DND-41 (cell line): ENCODE measurements at regions not wholly inside any gene's neighbourhood (a gene's known extent, or its start where the extent isn't known, plus 50 kb on each side); places are given as distances from the start of the nearest gene placed in this dataset.

ENCODE experiments used
- ATAC-seq: fragments of 200-7000 bp; cut with Tn5 transposase; 3 replicates; pipeline ENCODE4 v1.9.1; 2021; ENCODE audit warnings: low read depth; ENCODE audit not compliant: insufficient read depth
- DNase-seq: peaks from one replicate; pipeline ENCODE4 v3.0.0-alpha.2; 2020
- H2AFZ ChIP-seq: 2 replicates; pipeline ENCODE4 v1.6.0; 2012; ENCODE audit warnings: low read depth, low read length
- H3K27ac ChIP-seq: 2 replicates; pipeline ENCODE4 v1.5.1; 2012; ENCODE audit warnings: low read length, inconsistent platforms
- H3K27me3 ChIP-seq: fragments of 200-600 bp; sonication (generic); 2 replicates; pipeline ENCODE4 v1.6.0; 2012; ENCODE audit warnings: low read length, mild to moderate bottlenecking, inconsistent platforms; ENCODE audit not compliant: insufficient read depth, poor library complexity
- H3K36me3 ChIP-seq: 2 replicates; pipeline ENCODE4 v1.5.1; 2012; ENCODE audit warnings: low read length, inconsistent platforms; ENCODE audit not compliant: insufficient read depth
- H3K4me1 ChIP-seq: 2 replicates; pipeline ENCODE4 v1.5.1; 2012; ENCODE audit warnings: mild to moderate bottlenecking, low read length; ENCODE audit not compliant: insufficient read depth
- H3K4me2 ChIP-seq: 2 replicates; pipeline ENCODE4 v1.6.0; 2012; ENCODE audit warnings: mild to moderate bottlenecking, moderate library complexity, low read length, inconsistent platforms; ENCODE audit not compliant: insufficient read depth
- H3K4me3 ChIP-seq, 2 experiments: fragments of 200-600 bp in 1 of 2; shearing (Covaris generic) in 1 of 2; 2 replicates each; pipeline ENCODE4 v1.5.1; 2012 to 2016; ENCODE audit warnings: inconsistent platforms in 2 of 2, low read length in 2 of 2, mild to moderate bottlenecking in 2 of 2, low read depth in 1 of 2, moderate library complexity in 1 of 2
- H3K79me2 ChIP-seq: 2 replicates; pipeline ENCODE4 v1.6.0; 2012; ENCODE audit warnings: low read length, inconsistent platforms; ENCODE audit not compliant: insufficient read depth
- H3K9ac ChIP-seq: 2 replicates; pipeline ENCODE4 v1.6.0; 2012; ENCODE audit warnings: low read depth, mild to moderate bottlenecking, inconsistent platforms, low read length, moderate library complexity
- H3K9me3 ChIP-seq: 2 replicates; pipeline ENCODE4 v1.5.1; 2012; ENCODE audit warnings: low read length, moderate library complexity, mild to moderate bottlenecking, inconsistent platforms; ENCODE audit not compliant: insufficient read depth, severe bottlenecking
- H4K20me1 ChIP-seq: 2 replicates; pipeline ENCODE4 v1.6.0; 2012; ENCODE audit warnings: low read length; ENCODE audit not compliant: insufficient read depth
- CTCF ChIP-seq: IDR thresholded peaks from 2 replicates; pipeline ENCODE4 v1.5.1; 2012; ENCODE audit warnings: borderline replicate concordance, low read length, moderate library complexity, mild to moderate bottlenecking; ENCODE audit not compliant: poor library complexity, severe bottlenecking; ENCODE audit errors: extremely low read depth
- EZH2 ChIP-seq: IDR thresholded peaks from 3 replicates; pipeline ENCODE4 v1.6.1; 2012; ENCODE audit warnings: borderline replicate concordance, low read depth, mild to moderate bottlenecking, moderate library complexity, low read length, inconsistent platforms; ENCODE audit not compliant: severe bottlenecking

- DNase-seq (no peak), ATAC-seq (no peak)
- no peak overlapping the region for H2AFZ ChIP-seq
- H3K36me3 ChIP-seq: no peaks in the 10 kb centered on the region
- no peak overlapping the region for H3K4me3 ChIP-seq
- H3K4me1 ChIP-seq: no peaks in the 10 kb centered on the region
- no peak for TF ChIP-seq EZH2
- TF ChIP-seq CTCF: no peak
- no peak overlapping the region for H3K4me2 ChIP-seq
- H4K20me1 ChIP-seq: no peaks in the 10 kb centered on the region
- H3K27ac ChIP-seq: no peak overlapping the region
- no peaks in the 10 kb centered on the region for H3K79me2 ChIP-seq
- no peaks in the 10 kb centered on the region for H3K9me3 ChIP-seq
- H3K9ac ChIP-seq: no peak overlapping the region
- H3K27me3 ChIP-seq: no peaks in the 10 kb centered on the region
Measured at GRCh38 chr18:39600894-39601293, 2035.3 kb upstream of the CELF4 start.

GRCh38 chr18:39599251-39599650 lies 2033.7 kb upstream of the CELF4 start:
- TF ChIP-seq CTCF (no peak), EZH2 (no peak)
- no peaks in the 10 kb centered on the region for H3K27me3 ChIP-seq
- H3K4me1 ChIP-seq: no peaks in the 10 kb centered on the region

GRCh38 chr18:39596891-39597290 lies 2031.3 kb upstream of the CELF4 start:
- Histone ChIP-seq H3K36me3 (no peaks in the 10 kb centered on the region), H3K4me2 (no peak overlapping the region), H3K9ac (no peak overlapping the region), H2AFZ (no peak overlapping the region), H3K27me3 (no peaks in the 10 kb centered on the region), H3K27ac (no peak overlapping the region), H3K4me1 (no peaks in the 10 kb centered on the region), H3K9me3 (no peaks in the 10 kb centered on the region), H4K20me1 (no peaks in the 10 kb centered on the region), H3K4me3 (no peak overlapping the region), H3K79me2 (no peaks in the 10 kb centered on the region)
- DNase-seq (no peak), ATAC-seq (no peak)
- TF ChIP-seq EZH2 (no peak), CTCF (no peak)

More at GRCh38 chr18:39599251-39599650, 2033.7 kb upstream of the CELF4 start:
- H3K79me2 ChIP-seq: no peaks in the 10 kb centered on the region
- no peak overlapping the region for H2AFZ ChIP-seq
- H3K27ac ChIP-seq: no peak overlapping the region
- DNase-seq: no peak
- H3K4me3 ChIP-seq: no peak overlapping the region
- H3K9ac ChIP-seq: no peak overlapping the region
- H4K20me1 ChIP-seq: no peaks in the 10 kb centered on the region
- no peak overlapping the region for H3K4me2 ChIP-seq
- H3K36me3 ChIP-seq: no peaks in the 10 kb centered on the region
- no peak for ATAC-seq
- no peaks in the 10 kb centered on the region for H3K9me3 ChIP-seq

- DNase-seq: no peak
- H3K4me3 ChIP-seq: no peak overlapping the region
- H3K27ac ChIP-seq: no peak overlapping the region
- H3K4me2 ChIP-seq: no peak overlapping the region
- no peaks in the 10 kb centered on the region for H3K27me3 ChIP-seq
- no peaks in the 10 kb centered on the region for H3K79me2 ChIP-seq
- no peaks in the 10 kb centered on the region for H3K36me3 ChIP-seq
- H4K20me1 ChIP-seq: no peaks in the 10 kb centered on the region
- no peak overlapping the region for H2AFZ ChIP-seq
- ATAC-seq: no peak
- no peak overlapping the region for H3K9ac ChIP-seq
- no peaks in the 10 kb centered on the region for H3K9me3 ChIP-seq
- H3K4me1 ChIP-seq: no peaks in the 10 kb centered on the region
- TF ChIP-seq CTCF: no peak
- TF ChIP-seq EZH2: no peak
Measured at GRCh38 chr18:39596221-39596620, 2030.6 kb upstream of the CELF4 start.
